Neuron (in vitro differentiated cells): ENCODE measurements at regions not wholly inside any gene's neighbourhood (a gene's known extent, or its start where the extent isn't known, plus 50 kb on each side); places are given as distances from the start of the nearest gene placed in this dataset.

Source experiments
- H2AFZ ChIP-seq: one replicate; pipeline ENCODE4 v1.6.1; 2013; ENCODE audit warnings: low read depth, mild to moderate bottlenecking, inconsistent platforms, low read length, moderate library complexity
- H3K27me3 ChIP-seq: one replicate; pipeline ENCODE4 v1.6.1; 2013; ENCODE audit warnings: low read length; ENCODE audit not compliant: insufficient read depth
- H3K36me3 ChIP-seq: one replicate; pipeline ENCODE4 v1.6.1; 2013; ENCODE audit warnings: low read length; ENCODE audit not compliant: insufficient read depth
- H3K4me1 ChIP-seq: one replicate; pipeline ENCODE4 v1.6.1; 2013; ENCODE audit warnings: low read length; ENCODE audit not compliant: insufficient read depth
- H3K4me3 ChIP-seq: 2 replicates; pipeline ENCODE4 v1.5.1; 2013; ENCODE audit warnings: mild to moderate bottlenecking, low read length, moderate library complexity
- H3K9me3 ChIP-seq: one replicate; pipeline ENCODE4 v1.6.1; 2013; ENCODE audit warnings: low read length

DNA sequence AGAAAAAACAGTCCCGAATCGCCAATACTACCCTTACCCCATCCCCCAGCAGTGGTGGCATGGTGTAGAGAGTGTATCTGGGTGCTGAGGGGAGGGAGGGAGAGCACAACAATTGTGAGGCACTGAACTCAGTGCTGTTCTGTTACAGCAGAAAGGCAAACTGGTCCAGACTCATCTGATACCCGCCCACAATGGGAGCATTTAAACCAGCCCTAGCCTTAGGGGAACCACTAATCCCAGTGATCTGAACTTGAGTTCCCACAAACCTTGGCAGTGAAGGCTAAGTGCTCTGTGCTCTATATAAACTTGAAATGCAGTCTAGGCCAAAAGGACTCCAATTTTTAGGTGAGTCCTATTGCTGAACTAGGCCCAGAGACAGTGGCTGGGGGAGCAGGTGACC, 666.4 kb upstream of the PTCHD4 start:
- H2AFZ ChIP-seq: no peak overlapping the region
- H3K4me3 ChIP-seq: no peak overlapping the region
- H3K4me1 ChIP-seq: no peaks in the 10 kb centered on the region
- H3K9me3 ChIP-seq: no peaks in the 10 kb centered on the region
- H3K27me3 ChIP-seq: no peaks in the 10 kb centered on the region
- no peaks in the 10 kb centered on the region for H3K36me3 ChIP-seq

DNA sequence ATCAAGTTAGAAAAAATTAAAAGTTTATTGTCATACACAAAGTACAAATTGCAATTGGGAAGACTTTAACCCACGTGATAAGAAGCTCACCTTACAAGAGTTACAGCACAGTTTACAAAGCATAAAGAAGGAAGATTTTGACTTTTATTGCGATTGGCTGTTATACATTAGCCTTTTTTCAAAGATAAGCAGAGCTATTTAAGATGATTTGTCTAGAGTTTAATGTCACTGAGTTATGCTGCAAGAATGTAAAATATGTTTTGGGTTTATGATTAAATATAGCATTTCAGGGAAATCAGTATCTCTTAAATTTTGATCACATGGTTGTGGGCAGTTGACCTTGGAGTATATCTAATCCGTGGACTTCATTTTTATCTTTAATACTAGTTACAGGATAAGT, 664.2 kb upstream of the PTCHD4 start:
- Histone ChIP-seq H3K4me1 (no peaks in the 10 kb centered on the region), H3K36me3 (no peaks in the 10 kb centered on the region), H3K9me3 (no peaks in the 10 kb centered on the region), H2AFZ (no peak overlapping the region), H3K27me3 (no peaks in the 10 kb centered on the region), H3K4me3 (no peak overlapping the region)

- no peak overlapping the region for H2AFZ ChIP-seq
- no peaks in the 10 kb centered on the region for H3K9me3 ChIP-seq
- no peak overlapping the region for H3K4me3 ChIP-seq
- no peaks in the 10 kb centered on the region for H3K36me3 ChIP-seq
- no peaks in the 10 kb centered on the region for H3K4me1 ChIP-seq
- no peaks in the 10 kb centered on the region for H3K27me3 ChIP-seq
Measured at GRCh38 chr6:48774276-48774675, 663.3 kb upstream of the PTCHD4 start.

- no peak overlapping the region for H2AFZ ChIP-seq
- H3K36me3 ChIP-seq: no peaks in the 10 kb centered on the region
- H3K4me1 ChIP-seq: no peaks in the 10 kb centered on the region
- H3K9me3 ChIP-seq: no peaks in the 10 kb centered on the region
- no peaks in the 10 kb centered on the region for H3K27me3 ChIP-seq
- no peak overlapping the region for H3K4me3 ChIP-seq
Measured at GRCh38 chr6:48766349-48766748, 655.4 kb upstream of the PTCHD4 start.

DNA sequence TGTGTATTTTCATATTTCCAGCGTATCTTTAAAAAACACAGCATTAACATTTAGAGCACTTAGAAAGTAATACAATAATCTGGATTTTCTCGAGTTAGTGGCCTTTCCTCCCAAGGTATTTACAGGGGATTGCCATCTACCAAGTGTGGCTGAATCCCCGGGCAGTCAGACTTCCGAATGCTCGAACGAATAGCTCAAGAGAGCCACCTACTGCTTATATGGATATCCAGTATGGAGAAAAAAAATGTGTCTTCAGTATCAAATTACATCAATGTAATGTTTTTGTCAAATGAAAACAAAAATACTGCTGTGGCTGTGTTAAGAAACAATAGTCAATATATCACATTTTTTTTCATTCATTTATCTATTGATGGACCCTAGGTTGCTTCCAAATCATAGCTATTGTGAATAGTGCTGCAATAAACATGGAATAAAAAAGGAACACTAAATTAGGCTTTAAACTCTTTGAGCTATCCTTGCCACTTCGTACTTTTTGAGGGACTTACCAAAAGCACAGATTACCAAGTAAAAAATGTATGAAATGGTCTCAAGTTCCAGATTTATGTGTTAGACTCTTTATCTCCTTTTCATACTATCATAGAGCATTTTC, 654.5 kb upstream of the PTCHD4 start:
- no peak overlapping the region for H3K4me3 ChIP-seq
- peak overlapping the region; percentile 67 for H2AFZ ChIP-seq
- H3K36me3 ChIP-seq: no peaks in the 10 kb centered on the region
- H3K4me1 ChIP-seq: no peaks in the 10 kb centered on the region
- no peaks in the 10 kb centered on the region for H3K9me3 ChIP-seq
- H3K27me3 ChIP-seq: no peaks in the 10 kb centered on the region

DNA sequence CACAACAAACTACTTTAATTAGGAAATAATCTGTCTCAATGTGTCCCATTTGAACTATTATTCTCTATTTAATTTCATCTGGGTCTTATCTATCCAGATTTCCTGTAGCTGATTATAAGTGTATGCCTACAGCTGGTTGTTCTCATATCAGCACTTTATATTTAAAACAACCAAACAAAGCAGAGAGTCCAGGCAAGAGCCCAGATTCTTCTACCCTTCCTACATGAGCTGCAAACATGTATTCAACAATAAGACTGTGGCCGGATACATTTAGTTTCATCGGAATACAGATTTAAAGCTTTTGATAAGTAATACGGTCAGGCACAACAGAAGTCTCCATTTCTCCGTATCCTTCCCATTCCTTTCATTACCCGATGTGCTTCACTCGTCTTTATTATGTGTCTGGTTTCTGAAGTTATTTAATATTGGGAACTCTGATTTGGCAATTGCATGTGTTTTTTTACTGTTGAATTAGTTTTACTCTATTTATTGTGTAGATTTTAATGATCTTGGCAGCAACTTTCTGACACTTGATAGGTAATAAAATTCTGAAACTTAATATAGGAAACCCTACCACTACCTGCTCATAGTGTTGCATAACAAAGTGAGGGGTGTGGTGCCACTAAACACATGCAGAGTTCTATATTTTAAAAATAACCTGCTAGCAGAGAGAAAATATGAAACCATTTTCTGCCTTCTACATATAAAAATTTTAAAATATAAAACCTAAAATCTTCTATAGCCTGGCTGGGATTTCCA, 653.5 kb upstream of the PTCHD4 start:
- Histone ChIP-seq H3K4me1 (no peaks in the 10 kb centered on the region), H3K9me3 (no peaks in the 10 kb centered on the region), H3K4me3 (no peak overlapping the region), H3K36me3 (no peaks in the 10 kb centered on the region), H3K27me3 (no peaks in the 10 kb centered on the region), H2AFZ (peak overlapping the region; percentile 67)

DNA sequence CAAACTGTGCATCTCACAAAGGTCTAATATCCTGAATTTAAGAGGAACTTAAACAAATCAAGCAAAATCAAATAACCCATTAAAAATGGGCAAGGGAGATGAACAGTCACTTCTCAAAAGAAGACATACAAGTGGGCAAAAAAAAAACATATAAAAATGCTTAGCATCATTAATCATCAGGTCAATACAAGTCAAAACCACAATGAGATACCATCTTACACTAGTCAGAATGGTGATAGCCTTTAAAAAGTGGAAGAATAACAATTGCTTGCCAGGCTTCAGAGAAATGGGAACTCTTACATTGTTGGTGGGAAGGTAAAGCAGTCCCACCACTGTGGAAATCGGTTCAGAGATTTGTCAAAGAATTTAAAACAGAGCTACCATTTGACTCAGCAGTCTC, 646.7 kb upstream of the PTCHD4 start:
- no peak overlapping the region for H3K4me3 ChIP-seq
- no peaks in the 10 kb centered on the region for H3K9me3 ChIP-seq
- H3K4me1 ChIP-seq: no peaks in the 10 kb centered on the region
- no peaks in the 10 kb centered on the region for H3K36me3 ChIP-seq
- no peaks in the 10 kb centered on the region for H3K27me3 ChIP-seq
- H2AFZ ChIP-seq: no peak overlapping the region

- Histone ChIP-seq H2AFZ (no peak overlapping the region), H3K4me3 (no peak overlapping the region), H3K36me3 (no peaks in the 10 kb centered on the region), H3K9me3 (no peaks in the 10 kb centered on the region), H3K27me3 (no peaks in the 10 kb centered on the region), H3K4me1 (no peaks in the 10 kb centered on the region)
Measured at GRCh38 chr6:48755315-48755714, 644.3 kb upstream of the PTCHD4 start.

DNA sequence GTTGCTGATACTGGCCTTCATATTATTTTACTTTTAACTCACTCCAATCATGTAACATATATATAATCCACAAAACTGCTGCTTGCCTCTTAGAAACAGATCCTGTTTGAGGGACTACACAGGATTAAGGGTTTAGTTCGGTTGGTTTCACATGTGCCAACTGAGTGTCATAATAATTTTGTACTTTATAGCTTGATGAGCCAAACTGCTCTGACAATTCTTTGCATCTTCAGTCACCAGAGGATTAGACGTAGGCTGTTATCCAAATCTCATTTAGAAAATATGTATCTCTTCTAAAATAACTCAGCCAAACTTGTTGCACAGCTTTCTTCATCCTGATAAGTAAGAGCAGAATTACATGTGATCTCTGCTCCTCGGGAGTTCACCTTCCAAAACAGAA, 643.6 kb upstream of the PTCHD4 start:
- H3K4me3 ChIP-seq: no peak overlapping the region
- H2AFZ ChIP-seq: no peak overlapping the region
- H3K4me1 ChIP-seq: no peaks in the 10 kb centered on the region
- no peaks in the 10 kb centered on the region for H3K9me3 ChIP-seq
- no peaks in the 10 kb centered on the region for H3K36me3 ChIP-seq
- H3K27me3 ChIP-seq: no peaks in the 10 kb centered on the region

GRCh38 chr6:48750861-48751260, 639.9 kb upstream of the PTCHD4 start:
- no peaks in the 10 kb centered on the region for H3K36me3 ChIP-seq
- no peak overlapping the region for H3K4me3 ChIP-seq
- no peaks in the 10 kb centered on the region for H3K27me3 ChIP-seq
- H3K9me3 ChIP-seq: no peaks in the 10 kb centered on the region
- no peak overlapping the region for H2AFZ ChIP-seq
- H3K4me1 ChIP-seq: no peaks in the 10 kb centered on the region

DNA sequence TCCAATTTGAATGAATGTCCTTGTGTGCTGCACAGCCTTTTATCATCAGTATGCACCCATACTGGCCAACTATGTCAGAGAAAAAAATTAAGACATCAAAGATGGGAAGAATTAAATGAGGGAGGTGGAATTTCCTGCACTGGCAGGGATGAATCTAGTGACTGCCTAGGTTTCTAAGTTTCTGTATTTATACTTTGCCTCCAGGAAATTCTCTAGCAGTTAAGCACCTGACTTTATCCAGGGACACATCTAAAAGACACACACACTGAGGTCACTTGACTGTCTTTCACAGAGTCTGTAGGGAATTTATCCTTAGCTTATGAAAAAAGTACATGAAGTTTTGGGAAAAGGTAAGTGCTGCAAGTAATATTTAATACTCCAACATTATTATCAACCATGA, 636.5 kb upstream of the PTCHD4 start:
- no peaks in the 10 kb centered on the region for H3K27me3 ChIP-seq
- no peaks in the 10 kb centered on the region for H3K4me1 ChIP-seq
- no peaks in the 10 kb centered on the region for H3K9me3 ChIP-seq
- H2AFZ ChIP-seq: no peak overlapping the region
- H3K36me3 ChIP-seq: no peaks in the 10 kb centered on the region
- no peak overlapping the region for H3K4me3 ChIP-seq

GRCh38 chr6:48747040-48747439, 636.0 kb upstream of the PTCHD4 start:
- Histone ChIP-seq H3K4me3 (no peak overlapping the region), H3K36me3 (no peaks in the 10 kb centered on the region), H2AFZ (no peak overlapping the region), H3K4me1 (no peaks in the 10 kb centered on the region), H3K9me3 (no peaks in the 10 kb centered on the region), H3K27me3 (no peaks in the 10 kb centered on the region)

- no peaks in the 10 kb centered on the region for H3K36me3 ChIP-seq
- H3K4me1 ChIP-seq: no peaks in the 10 kb centered on the region
- no peaks in the 10 kb centered on the region for H3K9me3 ChIP-seq
- no peaks in the 10 kb centered on the region for H3K27me3 ChIP-seq
- H2AFZ ChIP-seq: no peak overlapping the region
- H3K4me3 ChIP-seq: no peak overlapping the region
Measured at GRCh38 chr6:48744948-48745347, 634.0 kb upstream of the PTCHD4 start.

DNA sequence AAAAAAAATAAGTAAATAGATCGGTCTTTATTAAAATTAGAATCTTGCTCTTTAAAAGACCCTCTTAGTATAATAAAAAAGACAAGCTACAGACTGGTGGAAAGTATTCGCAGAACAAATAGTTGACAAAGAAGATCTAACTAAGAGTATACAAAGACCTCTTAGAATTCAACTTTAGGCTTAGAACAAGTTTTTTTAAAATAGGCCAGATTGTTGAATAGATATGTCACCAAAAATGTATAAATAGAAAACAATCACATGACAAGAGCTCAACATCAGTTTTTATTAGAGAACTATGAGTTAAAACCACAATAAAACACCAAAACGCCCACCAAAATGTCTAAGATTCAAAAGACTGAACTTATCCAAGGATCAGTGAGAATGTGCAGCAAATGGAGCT, 632.7 kb upstream of the PTCHD4 start:
- H3K9me3 ChIP-seq: no peaks in the 10 kb centered on the region
- H3K27me3 ChIP-seq: no peaks in the 10 kb centered on the region
- H3K36me3 ChIP-seq: no peaks in the 10 kb centered on the region
- H3K4me3 ChIP-seq: no peak overlapping the region
- no peak overlapping the region for H2AFZ ChIP-seq
- no peaks in the 10 kb centered on the region for H3K4me1 ChIP-seq
